ENCODE measurements at regions not wholly inside any gene's neighbourhood (a gene's known extent, or its start where the extent isn't known, plus 50 kb on each side); places are given as distances from the start of the nearest gene placed in this dataset.

DNA sequence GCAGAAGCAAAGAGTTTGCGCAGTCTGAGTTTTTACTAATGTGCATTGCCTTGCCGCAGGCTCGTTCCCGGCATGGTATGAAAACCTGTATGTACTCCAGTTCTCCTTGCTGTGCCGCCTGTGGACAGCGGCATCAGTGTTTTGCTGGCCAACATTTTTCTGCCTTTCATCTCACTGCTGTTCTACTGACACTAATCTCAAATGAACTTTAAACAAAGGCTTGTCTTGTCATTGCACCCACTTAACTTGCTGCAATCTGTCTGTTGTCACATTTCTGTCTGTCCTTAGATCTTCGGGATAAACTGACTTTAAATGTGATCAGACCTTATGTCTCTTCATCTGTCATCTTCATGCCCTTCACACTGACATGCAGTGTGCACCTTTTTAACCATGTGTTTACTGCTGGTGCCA, 71.7 kb upstream of the ZNRF2 start:
- TF ChIP-seq, protein P1, sequence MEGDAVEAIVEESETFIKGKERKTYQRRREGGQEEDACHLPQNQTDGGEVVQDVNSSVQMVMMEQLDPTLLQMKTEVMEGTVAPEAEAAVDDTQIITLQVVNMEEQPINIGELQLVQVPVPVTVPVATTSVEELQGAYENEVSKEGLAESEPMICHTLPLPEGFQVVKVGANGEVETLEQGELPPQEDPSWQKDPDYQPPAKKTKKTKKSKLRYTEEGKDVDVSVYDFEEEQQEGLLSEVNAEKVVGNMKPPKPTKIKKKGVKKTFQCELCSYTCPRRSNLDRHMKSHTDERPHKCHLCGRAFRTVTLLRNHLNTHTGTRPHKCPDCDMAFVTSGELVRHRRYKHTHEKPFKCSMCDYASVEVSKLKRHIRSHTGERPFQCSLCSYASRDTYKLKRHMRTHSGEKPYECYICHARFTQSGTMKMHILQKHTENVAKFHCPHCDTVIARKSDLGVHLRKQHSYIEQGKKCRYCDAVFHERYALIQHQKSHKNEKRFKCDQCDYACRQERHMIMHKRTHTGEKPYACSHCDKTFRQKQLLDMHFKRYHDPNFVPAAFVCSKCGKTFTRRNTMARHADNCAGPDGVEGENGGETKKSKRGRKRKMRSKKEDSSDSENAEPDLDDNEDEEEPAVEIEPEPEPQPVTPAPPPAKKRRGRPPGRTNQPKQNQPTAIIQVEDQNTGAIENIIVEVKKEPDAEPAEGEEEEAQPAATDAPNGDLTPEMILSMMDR (IDR thresholded peaks at IDR 0.05; ENCODE audit: low read depth, low read length) = no peak
- no peak for DNase-seq (ENCODE audit: low read depth in 2 of 2)
- H3K4me3 ChIP-seq (replicated peaks in 1 of 2; ENCODE audit: low read depth in 2 of 2, low read length in 2 of 2) = no peak overlapping the region

DNA sequence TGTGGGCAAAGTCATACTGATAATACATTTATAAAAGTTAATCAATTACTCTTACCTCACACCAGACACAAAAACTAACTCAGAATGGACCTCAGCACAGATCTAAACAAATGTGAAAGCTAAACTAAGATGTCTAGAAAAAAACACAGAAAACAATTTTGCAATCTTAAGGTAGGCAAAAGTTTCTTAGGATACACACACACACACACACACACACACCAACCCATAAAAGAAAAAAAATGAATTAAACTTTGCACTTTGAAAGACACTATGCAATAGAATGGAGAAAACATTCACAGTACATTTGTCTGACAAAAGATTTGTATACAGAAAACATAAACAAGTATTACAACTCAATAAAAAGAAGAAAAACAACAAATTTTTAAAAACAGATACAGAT, 70.8 kb upstream of the ZNRF2 start:
- no peak for DNase-seq (ENCODE audit: low read depth in 2 of 2)
- H3K4me3 ChIP-seq (replicated peaks in 1 of 2; ENCODE audit: low read depth in 2 of 2, low read length in 2 of 2) = no peak overlapping the region
- TF ChIP-seq, protein P1 (IDR thresholded peaks at IDR 0.05; ENCODE audit: low read depth, low read length) = no peak

DNA sequence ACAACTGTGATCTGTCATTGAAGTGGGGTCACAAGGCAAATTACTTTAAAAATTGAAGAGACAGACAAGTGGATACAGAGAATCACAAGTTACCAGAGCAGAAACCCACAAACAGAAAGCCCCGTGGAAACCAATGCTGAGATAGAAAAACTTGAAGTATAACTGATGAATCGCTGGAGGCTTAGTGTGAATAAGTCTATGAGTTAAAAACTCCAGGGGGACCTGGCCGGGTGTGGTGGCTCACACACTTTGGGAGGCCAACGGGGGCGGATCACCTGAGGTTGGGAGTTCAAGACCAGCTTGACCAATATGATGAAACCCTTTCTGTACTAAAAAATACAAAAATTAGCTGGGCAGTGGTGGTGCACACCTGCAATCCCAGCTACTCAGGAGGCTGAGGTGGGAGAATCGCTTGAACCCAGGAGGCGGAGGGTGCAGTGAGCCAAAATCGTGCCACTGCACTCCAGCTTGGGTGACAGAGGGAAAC, 69.7 kb upstream of the ZNRF2 start:
- no peak overlapping the region for H3K4me3 ChIP-seq (replicated peaks in 1 of 2; ENCODE audit: low read depth in 2 of 2, low read length in 2 of 2)
- DNase-seq (ENCODE audit: low read depth in 2 of 2) = no peak
- TF ChIP-seq, protein P1 (IDR thresholded peaks at IDR 0.05; ENCODE audit: low read depth, low read length) = no peak

DNA sequence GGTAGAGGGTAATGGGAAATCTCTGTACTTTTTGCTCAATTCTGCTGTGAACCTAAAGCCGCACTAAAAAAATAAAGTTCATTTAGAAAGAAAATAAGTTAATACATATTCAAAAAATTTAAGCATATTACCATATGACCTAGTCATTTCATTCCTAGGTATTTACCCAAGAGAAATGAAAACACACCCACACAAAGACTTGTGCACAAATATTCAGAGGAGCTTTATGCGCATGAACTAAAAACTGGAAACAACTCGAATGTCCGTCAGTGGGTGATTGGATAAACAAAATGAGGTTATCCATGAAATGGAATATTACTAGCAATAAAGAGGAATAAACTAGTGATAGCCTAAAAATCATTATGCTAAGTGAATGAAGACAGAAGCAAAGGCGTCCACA, 62.6 kb upstream of the ZNRF2 start:
- DNase-seq (ENCODE audit: low read depth in 2 of 2) = no peak
- TF ChIP-seq, protein P1 (IDR thresholded peaks at IDR 0.05; ENCODE audit: low read depth, low read length) = no peak

DNA sequence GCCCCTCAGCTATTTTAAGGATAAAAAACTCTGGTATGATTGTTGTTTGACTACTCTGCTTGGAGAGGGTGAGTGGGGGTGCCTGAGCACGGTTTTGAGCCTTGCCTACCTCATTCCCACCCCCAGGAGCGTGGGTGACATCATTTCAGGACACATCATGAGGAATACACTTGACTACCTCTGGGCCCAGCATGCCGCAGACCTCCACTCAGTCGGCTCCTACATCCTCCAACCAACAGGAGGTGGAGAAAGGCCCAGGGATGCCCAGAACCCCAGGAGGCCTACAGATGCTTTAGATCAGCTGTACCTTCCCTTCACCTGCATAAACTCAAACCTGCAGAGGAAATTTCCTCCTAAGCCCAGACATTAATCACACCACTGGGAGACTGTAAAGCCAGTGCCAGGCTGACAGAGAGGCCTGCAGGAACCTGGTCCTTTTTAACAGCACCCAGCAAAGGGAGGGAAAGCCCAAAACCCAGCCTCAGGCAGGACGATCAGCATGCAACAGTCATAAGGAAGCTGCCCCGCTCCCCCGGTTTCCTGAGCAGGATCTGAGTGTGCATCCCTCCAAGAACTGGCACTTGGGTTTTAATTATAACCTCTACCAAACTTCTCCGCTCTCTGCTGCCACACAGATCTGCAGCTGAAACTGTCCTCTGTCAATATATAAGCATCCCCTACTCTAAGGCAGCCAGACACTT, 61.7 kb upstream of the ZNRF2 start:
- no peak overlapping the region for H3K4me3 ChIP-seq (replicated peaks in 1 of 2; ENCODE audit: low read depth in 2 of 2, low read length in 2 of 2)
- TF ChIP-seq, protein P1 (IDR thresholded peaks at IDR 0.05; ENCODE audit: low read depth, low read length) = no peak
- no peak for DNase-seq (ENCODE audit: low read depth in 2 of 2)

More for the DNA sequence above, 62.6 kb upstream of the ZNRF2 start:
- H3K4me3 ChIP-seq (replicated peaks in 1 of 2; ENCODE audit: low read depth in 2 of 2, low read length in 2 of 2) = no peak overlapping the region

DNA sequence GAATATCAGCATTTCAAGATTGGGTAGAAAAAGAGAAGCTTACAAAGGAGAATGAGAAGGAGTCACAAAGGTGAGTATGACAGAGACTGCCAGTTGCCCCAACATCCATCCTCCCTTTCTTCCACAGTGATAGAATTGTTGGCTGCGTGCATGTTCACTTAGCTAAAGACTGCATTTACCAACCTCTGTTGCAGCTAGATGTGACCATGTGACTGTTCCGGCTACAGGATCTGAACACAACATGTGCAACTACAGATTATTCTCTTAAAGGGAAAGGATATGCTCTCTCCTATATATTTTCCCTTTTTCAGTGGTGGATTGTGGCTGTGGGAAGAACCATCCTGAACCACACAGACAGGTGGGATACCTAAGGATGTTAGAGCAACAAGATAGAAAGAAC, 60.5 kb upstream of the ZNRF2 start:
- TF ChIP-seq, protein P1 (IDR thresholded peaks at IDR 0.05; ENCODE audit: low read depth, low read length) = no peak
- H3K4me3 ChIP-seq (replicated peaks in 1 of 2; ENCODE audit: low read depth in 2 of 2, low read length in 2 of 2) = no peak overlapping the region

More for the DNA sequence above, 60.5 kb upstream of the ZNRF2 start:
- no peak for DNase-seq (ENCODE audit: low read depth in 2 of 2)

Measured in cardiac fibroblast (primary cell).